ENCODE measurements at regions not wholly inside any gene's neighbourhood (a gene's known extent, or its start where the extent isn't known, plus 50 kb on each side); places are given as distances from the start of the nearest gene placed in this dataset.

DNA sequence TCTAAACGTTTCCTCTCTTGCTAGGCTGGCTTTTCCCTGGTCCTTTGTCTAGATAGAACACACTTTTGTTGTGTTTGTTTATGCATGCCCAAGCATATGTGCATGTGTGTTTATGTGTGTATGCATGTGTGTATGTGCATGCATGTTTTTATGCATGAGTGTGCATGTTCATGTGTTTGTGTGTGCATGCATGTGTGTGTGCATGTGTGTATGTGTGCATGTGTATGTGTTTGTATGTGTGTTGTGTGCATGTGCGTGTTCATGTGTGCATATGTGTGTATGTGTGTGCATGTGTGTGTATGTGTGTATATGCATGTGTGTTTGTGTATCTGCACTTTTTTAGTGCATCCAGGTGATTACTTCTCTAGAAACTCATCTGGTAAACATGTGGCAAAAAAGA, 558.0 kb downstream of the GALR1 start:
- TF ChIP-seq POLR2AphosphoS5 (IDR thresholded peaks at IDR 0.05; ENCODE audit: low read depth, low read length) (no peak), POLR2A (IDR thresholded peaks at IDR 0.05; ENCODE audit: low read depth, low read length) (no peak), TAF1 (IDR thresholded peaks at IDR 0.05; ENCODE audit: borderline replicate concordance, low read depth, low read length) (no peak)

Measured in GM12892 (cell line).